H9 (cell line): ENCODE measurements at regions not wholly inside any gene's neighbourhood (a gene's known extent, or its start where the extent isn't known, plus 50 kb on each side); places are given as distances from the start of the nearest gene placed in this dataset.

Source experiments
- DNase-seq: peaks from one replicate; pipeline ENCODE4 v3.0.0-alpha.2; 2017
- H2AFZ ChIP-seq: one replicate; pipeline ENCODE4 v1.6.1; 2013; ENCODE audit warnings: mild to moderate bottlenecking, low read length, control low read depth, moderate library complexity
- H2AK5ac ChIP-seq: 2 replicates; pipeline ENCODE4 v1.6.1; 2013; ENCODE audit warnings: low read length, control low read depth, mixed read lengths; ENCODE audit not compliant: insufficient read length
- H2BK120ac ChIP-seq: one replicate; pipeline ENCODE4 v1.6.1; 2013; ENCODE audit warnings: low read depth, mild to moderate bottlenecking, low read length, control low read depth, inconsistent platforms; ENCODE audit not compliant: poor library complexity, severe bottlenecking
- H2BK12ac ChIP-seq: 2 replicates; pipeline ENCODE4 v1.6.1; 2013; ENCODE audit warnings: low read length, control low read depth, mixed read lengths, low read depth; ENCODE audit not compliant: insufficient read length
- H2BK15ac ChIP-seq: 2 replicates; pipeline ENCODE4 v1.6.1; 2013; ENCODE audit warnings: low read depth, low read length, control low read depth
- H2BK20ac ChIP-seq: one replicate; pipeline ENCODE4 v1.6.1; 2013; ENCODE audit warnings: low read depth, mild to moderate bottlenecking, low read length, control low read depth, inconsistent platforms; ENCODE audit not compliant: poor library complexity, severe bottlenecking
- H2BK5ac ChIP-seq: 2 replicates; pipeline ENCODE4 v1.6.1; 2013; ENCODE audit warnings: low read length, control low read depth, mixed read lengths; ENCODE audit not compliant: insufficient read length
- H3K14ac ChIP-seq: 2 replicates; pipeline ENCODE4 v1.6.1; 2013; ENCODE audit warnings: low read length, control low read depth; ENCODE audit not compliant: insufficient read depth
- H3K18ac ChIP-seq: 2 replicates; pipeline ENCODE4 v1.6.1; 2013; ENCODE audit warnings: low read depth, mild to moderate bottlenecking, mixed read lengths, low read length, control low read depth; ENCODE audit not compliant: insufficient read length
- H3K23ac ChIP-seq: 2 replicates; pipeline ENCODE4 v1.6.1; 2013; ENCODE audit warnings: low read length, control low read depth, mixed read lengths, low read depth; ENCODE audit not compliant: insufficient read length
- H3K23me2 ChIP-seq: 2 replicates; pipeline ENCODE4 v1.6.1; 2013; ENCODE audit warnings: low read depth, mild to moderate bottlenecking, mixed read lengths, low read length, control low read depth; ENCODE audit not compliant: insufficient read length, poor library complexity, severe bottlenecking
- H3K27ac ChIP-seq: 2 replicates; pipeline ENCODE4 v1.5.1; 2013; ENCODE audit warnings: low read length, control low read depth, mixed read lengths, low read depth; ENCODE audit not compliant: insufficient read length
- H3K27me3 ChIP-seq: 2 replicates; pipeline ENCODE4 v1.6.1; 2013; ENCODE audit warnings: low read length, control low read depth, inconsistent platforms; ENCODE audit not compliant: insufficient read depth
- H3K4ac ChIP-seq: 2 replicates; pipeline ENCODE4 v1.6.1; 2013; ENCODE audit warnings: low read depth, mild to moderate bottlenecking, control low read depth, inconsistent platforms, low read length, moderate library complexity
- H3K4me1 ChIP-seq: 2 replicates; pipeline ENCODE4 v1.6.1; 2013; ENCODE audit warnings: low read length, control low read depth, inconsistent platforms; ENCODE audit not compliant: insufficient read depth
- H3K4me2 ChIP-seq: 2 replicates; pipeline ENCODE4 v1.6.1; 2013; ENCODE audit warnings: low read length, control low read depth, mixed read lengths; ENCODE audit not compliant: insufficient read length, insufficient read depth
- H3K56ac ChIP-seq: 2 replicates; pipeline ENCODE4 v1.6.1; 2013; ENCODE audit warnings: low read depth, mild to moderate bottlenecking, mixed read lengths, low read length, control low read depth; ENCODE audit not compliant: insufficient read length
- H3K79me1 ChIP-seq: 2 replicates; pipeline ENCODE4 v1.6.1; 2013; ENCODE audit warnings: low read depth, mild to moderate bottlenecking, moderate library complexity, low read length, control low read depth, inconsistent platforms; ENCODE audit not compliant: insufficient read depth, poor library complexity, severe bottlenecking
- H3K79me2 ChIP-seq: 2 replicates; pipeline ENCODE4 v1.6.1; 2013; ENCODE audit warnings: low read length, control low read depth, inconsistent platforms; ENCODE audit not compliant: insufficient read depth
- H3K9ac ChIP-seq: 2 replicates; pipeline ENCODE4 v1.6.1; 2013; ENCODE audit warnings: low read length, control low read depth, mixed read lengths; ENCODE audit not compliant: insufficient read length; ENCODE audit errors: extremely low read depth
- H3K9me3 ChIP-seq: one replicate; pipeline ENCODE4 v1.6.1; 2013; ENCODE audit warnings: low read depth, low read length, inconsistent platforms; ENCODE audit not compliant: control insufficient read depth
- H3T11ph ChIP-seq: one replicate; pipeline ENCODE4 v1.6.1; 2013; ENCODE audit warnings: mild to moderate bottlenecking, low read length, control low read depth, inconsistent platforms
- H4K20me1 ChIP-seq: one replicate; pipeline ENCODE4 v1.6.1; 2013; ENCODE audit not compliant: control insufficient read depth, insufficient read length, insufficient read depth
- H4K5ac ChIP-seq: 2 replicates; pipeline ENCODE4 v1.6.1; 2013; ENCODE audit warnings: low read depth, mild to moderate bottlenecking, mixed read lengths, low read length, control low read depth; ENCODE audit not compliant: insufficient read length
- H4K8ac ChIP-seq: replicated peaks from 2 replicates; pipeline ENCODE4 v1.6.1; 2013; ENCODE audit warnings: low read length, control low read depth, mixed read lengths, low read depth; ENCODE audit not compliant: insufficient read length
- H4K91ac ChIP-seq: 2 replicates; pipeline ENCODE4 v1.6.1; 2013; ENCODE audit warnings: low read depth, mild to moderate bottlenecking, moderate library complexity, mixed read lengths, low read length, control low read depth; ENCODE audit not compliant: insufficient read length
- H3K27ac Mint-ChIP-seq, 3 experiments: 2 replicates in 2 of 3; 3 replicates in 1 of 3; pipeline ENCODE4 v1.8.0; 2020 to 2021; ENCODE audit warnings: mixed read lengths in 3 of 3, mild to moderate bottlenecking in 1 of 3, moderate library complexity in 1 of 3
- H3K27me3 Mint-ChIP-seq: 2 replicates; pipeline ENCODE4 v1.8.0; 2021; ENCODE audit warnings: low read depth, mild to moderate bottlenecking, moderate library complexity, mixed read lengths
- H3K36me3 Mint-ChIP-seq, 3 experiments: 2 replicates in 2 of 3; 3 replicates in 1 of 3; pipeline ENCODE4 v1.8.0; 2020 to 2021; ENCODE audit warnings: low read depth in 3 of 3, mixed read lengths in 3 of 3; ENCODE audit not compliant: insufficient read depth in 1 of 3
- H3K4me1 Mint-ChIP-seq, 2 experiments: 2 replicates each; pipeline ENCODE4 v1.8.0; 2020; ENCODE audit warnings: mixed read lengths in 2 of 2
- H3K4me3 Mint-ChIP-seq, 2 experiments: 2 replicates in 1 of 2; 3 replicates in 1 of 2; pipeline ENCODE4 v1.8.0; 2020 to 2021; ENCODE audit warnings: mild to moderate bottlenecking in 2 of 2, mixed read lengths in 2 of 2, moderate library complexity in 1 of 2
- H3K9me3 Mint-ChIP-seq, 2 experiments: 2 replicates in 1 of 2; 3 replicates in 1 of 2; pipeline ENCODE4 v1.8.0; 2020; ENCODE audit warnings: mild to moderate bottlenecking in 2 of 2, mixed read lengths in 2 of 2, moderate library complexity in 1 of 2
- CTCF ChIP-seq: fragments of 200-600 bp; sonication (generic); conservative IDR thresholded peaks from 3 replicates; pipeline ENCODE4 v1.8.0; 2021; ENCODE audit warnings: antibody characterized with exemption, mild to moderate bottlenecking
- WGBS: extraction: QIAGEN DNeasy Blood & Tissue Kit; methylation state at CpG from one replicate; pipeline ENCODE4 v1.1.7; 2013; ENCODE audit warnings: missing lambda C conversion rate, low lambda C conversion rate, mixed read lengths; ENCODE audit not compliant: insufficient read length; ENCODE audit errors: extremely low coverage; 5-methylcytosine and 5-hydroxymethylcytosine counted together

DNA sequence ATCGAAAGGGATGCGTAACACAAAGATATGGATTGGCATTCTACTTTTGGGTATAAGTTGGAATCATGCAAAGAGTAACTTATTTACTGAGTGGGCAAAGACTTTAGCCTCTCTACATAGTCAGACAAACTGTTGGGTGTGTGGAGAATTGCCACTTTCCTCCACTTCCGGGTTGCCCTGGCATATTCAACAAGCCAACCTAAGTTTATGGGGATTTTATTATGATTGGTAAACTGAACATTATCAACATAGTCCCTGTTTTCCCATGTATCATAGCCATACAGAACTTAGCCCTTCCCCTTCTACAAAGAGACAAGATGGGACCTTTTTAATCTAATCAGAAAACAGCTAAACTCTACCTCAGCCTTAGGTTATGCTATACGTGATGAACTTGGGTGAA is 121.6 kb downstream of the AGTR2 start:
- peaks cover 2% of the 10 kb centered on the region; the same call in 1 of the 2 replicates for H3K4me1 ChIP-seq
- H3K4me2 ChIP-seq = no peak overlapping the region
- H3K79me2 ChIP-seq = no peaks in the 10 kb centered on the region
- no peak overlapping the region for H3K27ac Mint-ChIP-seq
- H3K18ac ChIP-seq = no peak overlapping the region
- WGBS = no CpG with 5 or more reads among the region's 4 CpGs
- no peaks in the 10 kb centered on the region for H3K27me3 ChIP-seq
- H2AFZ ChIP-seq = no peak overlapping the region
- peaks cover 0 to 3% of the 10 kb centered on the region in 2 experiments; a peak in 3 of 5 replicates for H3K9me3 Mint-ChIP-seq
- no peaks in the 10 kb centered on the region for H3K23me2 ChIP-seq
- no peak overlapping the region for H2BK5ac ChIP-seq
- no peaks in the 10 kb centered on the region for H3K79me1 ChIP-seq
- H2BK12ac ChIP-seq = no peak overlapping the region
- no peak overlapping the region for H3K4me3 Mint-ChIP-seq
- H3K9me3 ChIP-seq = no peaks in the 10 kb centered on the region
- H2AK5ac ChIP-seq = no peak overlapping the region
- no peak for TF ChIP-seq CTCF
- H2BK20ac ChIP-seq = no peak overlapping the region
- peaks cover 13 to 30% of the 10 kb centered on the region in 2 experiments for H3K4me1 Mint-ChIP-seq
- H3K4ac ChIP-seq = no peak overlapping the region
- H3K9ac ChIP-seq = no peak overlapping the region
- peaks cover 0 to 1% (median 0%) of the 10 kb centered on the region in 3 experiments; a peak in 1 of 7 replicates for H3K36me3 Mint-ChIP-seq
- H2BK15ac ChIP-seq = no peak overlapping the region
- H3T11ph ChIP-seq = no peak overlapping the region
- no peaks in the 10 kb centered on the region for H3K27me3 Mint-ChIP-seq
- H4K5ac ChIP-seq = no peak overlapping the region
- H3K27ac ChIP-seq = no peak overlapping the region
- no peaks in the 10 kb centered on the region for H4K20me1 ChIP-seq
- H3K23ac ChIP-seq = no peak overlapping the region
- no peak overlapping the region for H3K14ac ChIP-seq
- H4K91ac ChIP-seq = no peak overlapping the region
- no peak overlapping the region for H3K56ac ChIP-seq
- no peak overlapping the region for H2BK120ac ChIP-seq
- no peak overlapping the region for H4K8ac ChIP-seq
- no peak for DNase-seq
